H9 (cell line): ENCODE measurements at regions not wholly inside any gene's neighbourhood (a gene's known extent, or its start where the extent isn't known, plus 50 kb on each side); places are given as distances from the start of the nearest gene placed in this dataset.

Source experiments
- DNase-seq: peaks from one replicate; pipeline ENCODE4 v3.0.0-alpha.2; 2017
- H2AFZ ChIP-seq: one replicate; pipeline ENCODE4 v1.6.1; 2013; ENCODE audit warnings: mild to moderate bottlenecking, low read length, control low read depth, moderate library complexity
- H2AK5ac ChIP-seq: 2 replicates; pipeline ENCODE4 v1.6.1; 2013; ENCODE audit warnings: low read length, control low read depth, mixed read lengths; ENCODE audit not compliant: insufficient read length
- H2BK120ac ChIP-seq: one replicate; pipeline ENCODE4 v1.6.1; 2013; ENCODE audit warnings: low read depth, mild to moderate bottlenecking, low read length, control low read depth, inconsistent platforms; ENCODE audit not compliant: poor library complexity, severe bottlenecking
- H2BK12ac ChIP-seq: 2 replicates; pipeline ENCODE4 v1.6.1; 2013; ENCODE audit warnings: low read length, control low read depth, mixed read lengths, low read depth; ENCODE audit not compliant: insufficient read length
- H2BK15ac ChIP-seq: 2 replicates; pipeline ENCODE4 v1.6.1; 2013; ENCODE audit warnings: low read depth, low read length, control low read depth
- H2BK20ac ChIP-seq: one replicate; pipeline ENCODE4 v1.6.1; 2013; ENCODE audit warnings: low read depth, mild to moderate bottlenecking, low read length, control low read depth, inconsistent platforms; ENCODE audit not compliant: poor library complexity, severe bottlenecking
- H2BK5ac ChIP-seq: 2 replicates; pipeline ENCODE4 v1.6.1; 2013; ENCODE audit warnings: low read length, control low read depth, mixed read lengths; ENCODE audit not compliant: insufficient read length
- H3K14ac ChIP-seq: 2 replicates; pipeline ENCODE4 v1.6.1; 2013; ENCODE audit warnings: low read length, control low read depth; ENCODE audit not compliant: insufficient read depth
- H3K18ac ChIP-seq: 2 replicates; pipeline ENCODE4 v1.6.1; 2013; ENCODE audit warnings: low read depth, mild to moderate bottlenecking, mixed read lengths, low read length, control low read depth; ENCODE audit not compliant: insufficient read length
- H3K23ac ChIP-seq: 2 replicates; pipeline ENCODE4 v1.6.1; 2013; ENCODE audit warnings: low read length, control low read depth, mixed read lengths, low read depth; ENCODE audit not compliant: insufficient read length
- H3K23me2 ChIP-seq: 2 replicates; pipeline ENCODE4 v1.6.1; 2013; ENCODE audit warnings: low read depth, mild to moderate bottlenecking, mixed read lengths, low read length, control low read depth; ENCODE audit not compliant: insufficient read length, poor library complexity, severe bottlenecking
- H3K27ac ChIP-seq: 2 replicates; pipeline ENCODE4 v1.5.1; 2013; ENCODE audit warnings: low read length, control low read depth, mixed read lengths, low read depth; ENCODE audit not compliant: insufficient read length
- H3K27me3 ChIP-seq: 2 replicates; pipeline ENCODE4 v1.6.1; 2013; ENCODE audit warnings: low read length, control low read depth, inconsistent platforms; ENCODE audit not compliant: insufficient read depth
- H3K4ac ChIP-seq: 2 replicates; pipeline ENCODE4 v1.6.1; 2013; ENCODE audit warnings: low read depth, mild to moderate bottlenecking, control low read depth, inconsistent platforms, low read length, moderate library complexity
- H3K4me1 ChIP-seq: 2 replicates; pipeline ENCODE4 v1.6.1; 2013; ENCODE audit warnings: low read length, control low read depth, inconsistent platforms; ENCODE audit not compliant: insufficient read depth
- H3K4me2 ChIP-seq: 2 replicates; pipeline ENCODE4 v1.6.1; 2013; ENCODE audit warnings: low read length, control low read depth, mixed read lengths; ENCODE audit not compliant: insufficient read length, insufficient read depth
- H3K56ac ChIP-seq: 2 replicates; pipeline ENCODE4 v1.6.1; 2013; ENCODE audit warnings: low read depth, mild to moderate bottlenecking, mixed read lengths, low read length, control low read depth; ENCODE audit not compliant: insufficient read length
- H3K79me1 ChIP-seq: 2 replicates; pipeline ENCODE4 v1.6.1; 2013; ENCODE audit warnings: low read depth, mild to moderate bottlenecking, moderate library complexity, low read length, control low read depth, inconsistent platforms; ENCODE audit not compliant: insufficient read depth, poor library complexity, severe bottlenecking
- H3K79me2 ChIP-seq: 2 replicates; pipeline ENCODE4 v1.6.1; 2013; ENCODE audit warnings: low read length, control low read depth, inconsistent platforms; ENCODE audit not compliant: insufficient read depth
- H3K9ac ChIP-seq: 2 replicates; pipeline ENCODE4 v1.6.1; 2013; ENCODE audit warnings: low read length, control low read depth, mixed read lengths; ENCODE audit not compliant: insufficient read length; ENCODE audit errors: extremely low read depth
- H3K9me3 ChIP-seq: one replicate; pipeline ENCODE4 v1.6.1; 2013; ENCODE audit warnings: low read depth, low read length, inconsistent platforms; ENCODE audit not compliant: control insufficient read depth
- H3T11ph ChIP-seq: one replicate; pipeline ENCODE4 v1.6.1; 2013; ENCODE audit warnings: mild to moderate bottlenecking, low read length, control low read depth, inconsistent platforms
- H4K20me1 ChIP-seq: one replicate; pipeline ENCODE4 v1.6.1; 2013; ENCODE audit not compliant: control insufficient read depth, insufficient read length, insufficient read depth
- H4K5ac ChIP-seq: 2 replicates; pipeline ENCODE4 v1.6.1; 2013; ENCODE audit warnings: low read depth, mild to moderate bottlenecking, mixed read lengths, low read length, control low read depth; ENCODE audit not compliant: insufficient read length
- H4K8ac ChIP-seq: replicated peaks from 2 replicates; pipeline ENCODE4 v1.6.1; 2013; ENCODE audit warnings: low read length, control low read depth, mixed read lengths, low read depth; ENCODE audit not compliant: insufficient read length
- H4K91ac ChIP-seq: 2 replicates; pipeline ENCODE4 v1.6.1; 2013; ENCODE audit warnings: low read depth, mild to moderate bottlenecking, moderate library complexity, mixed read lengths, low read length, control low read depth; ENCODE audit not compliant: insufficient read length
- H3K27ac Mint-ChIP-seq, 3 experiments: 2 replicates in 2 of 3; 3 replicates in 1 of 3; pipeline ENCODE4 v1.8.0; 2020 to 2021; ENCODE audit warnings: mixed read lengths in 3 of 3, mild to moderate bottlenecking in 1 of 3, moderate library complexity in 1 of 3
- H3K27me3 Mint-ChIP-seq: 2 replicates; pipeline ENCODE4 v1.8.0; 2021; ENCODE audit warnings: low read depth, mild to moderate bottlenecking, moderate library complexity, mixed read lengths
- H3K36me3 Mint-ChIP-seq, 3 experiments: 2 replicates in 2 of 3; 3 replicates in 1 of 3; pipeline ENCODE4 v1.8.0; 2020 to 2021; ENCODE audit warnings: low read depth in 3 of 3, mixed read lengths in 3 of 3; ENCODE audit not compliant: insufficient read depth in 1 of 3
- H3K4me1 Mint-ChIP-seq, 2 experiments: 2 replicates each; pipeline ENCODE4 v1.8.0; 2020; ENCODE audit warnings: mixed read lengths in 2 of 2
- H3K4me3 Mint-ChIP-seq, 2 experiments: 2 replicates in 1 of 2; 3 replicates in 1 of 2; pipeline ENCODE4 v1.8.0; 2020 to 2021; ENCODE audit warnings: mild to moderate bottlenecking in 2 of 2, mixed read lengths in 2 of 2, moderate library complexity in 1 of 2
- H3K9me3 Mint-ChIP-seq, 2 experiments: 2 replicates in 1 of 2; 3 replicates in 1 of 2; pipeline ENCODE4 v1.8.0; 2020; ENCODE audit warnings: mild to moderate bottlenecking in 2 of 2, mixed read lengths in 2 of 2, moderate library complexity in 1 of 2
- WGBS: extraction: QIAGEN DNeasy Blood & Tissue Kit; methylation state at CpG from one replicate; pipeline ENCODE4 v1.1.7; 2013; ENCODE audit warnings: missing lambda C conversion rate, low lambda C conversion rate, mixed read lengths; ENCODE audit not compliant: insufficient read length; ENCODE audit errors: extremely low coverage; 5-methylcytosine and 5-hydroxymethylcytosine counted together
- TF ChIP-seq, protein P1 (sequence below): fragments of 200-600 bp; sonication (generic); conservative IDR thresholded peaks from 3 replicates; pipeline ENCODE4 v1.8.0; 2021; ENCODE audit warnings: antibody characterized with exemption, mild to moderate bottlenecking

DNA sequence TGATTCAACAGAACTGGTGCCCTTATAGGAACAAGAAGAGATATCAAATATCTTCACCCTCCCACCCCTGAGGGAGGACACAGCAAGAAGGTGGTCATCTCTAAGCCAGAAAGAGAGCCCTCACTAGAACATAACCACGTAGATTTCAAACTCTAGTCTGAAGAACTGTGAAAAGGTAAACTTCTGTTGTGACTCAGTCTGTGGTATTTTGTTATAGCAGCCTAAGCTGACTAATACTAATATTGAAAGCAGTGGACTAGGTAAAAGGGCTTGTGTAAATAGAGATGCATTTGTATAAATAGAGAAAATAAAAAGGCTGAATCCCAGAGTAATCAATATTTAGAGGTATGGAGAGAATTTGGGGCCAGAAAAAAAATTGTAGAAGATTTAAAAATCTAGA is 157.6 kb upstream of the CCNH start:
- no peak overlapping the region for H3K4me2 ChIP-seq
- H3K79me2 ChIP-seq, result no peaks in the 10 kb centered on the region
- no peaks in the 10 kb centered on the region for H3K9me3 Mint-ChIP-seq
- no peak overlapping the region for H2BK5ac ChIP-seq
- H3K56ac ChIP-seq, result no peak overlapping the region
- no peak overlapping the region for H3K27ac ChIP-seq
- H3K23ac ChIP-seq, result no peak overlapping the region
- H2AFZ ChIP-seq, result no peak overlapping the region
- TF ChIP-seq, protein P1, sequence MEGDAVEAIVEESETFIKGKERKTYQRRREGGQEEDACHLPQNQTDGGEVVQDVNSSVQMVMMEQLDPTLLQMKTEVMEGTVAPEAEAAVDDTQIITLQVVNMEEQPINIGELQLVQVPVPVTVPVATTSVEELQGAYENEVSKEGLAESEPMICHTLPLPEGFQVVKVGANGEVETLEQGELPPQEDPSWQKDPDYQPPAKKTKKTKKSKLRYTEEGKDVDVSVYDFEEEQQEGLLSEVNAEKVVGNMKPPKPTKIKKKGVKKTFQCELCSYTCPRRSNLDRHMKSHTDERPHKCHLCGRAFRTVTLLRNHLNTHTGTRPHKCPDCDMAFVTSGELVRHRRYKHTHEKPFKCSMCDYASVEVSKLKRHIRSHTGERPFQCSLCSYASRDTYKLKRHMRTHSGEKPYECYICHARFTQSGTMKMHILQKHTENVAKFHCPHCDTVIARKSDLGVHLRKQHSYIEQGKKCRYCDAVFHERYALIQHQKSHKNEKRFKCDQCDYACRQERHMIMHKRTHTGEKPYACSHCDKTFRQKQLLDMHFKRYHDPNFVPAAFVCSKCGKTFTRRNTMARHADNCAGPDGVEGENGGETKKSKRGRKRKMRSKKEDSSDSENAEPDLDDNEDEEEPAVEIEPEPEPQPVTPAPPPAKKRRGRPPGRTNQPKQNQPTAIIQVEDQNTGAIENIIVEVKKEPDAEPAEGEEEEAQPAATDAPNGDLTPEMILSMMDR, result no peak
- no peak overlapping the region for H2AK5ac ChIP-seq
- H4K8ac ChIP-seq, result no peak overlapping the region
- no peak overlapping the region for H3K14ac ChIP-seq
- DNase-seq, result no peak
- no peak overlapping the region for H2BK15ac ChIP-seq
- H4K91ac ChIP-seq, result no peak overlapping the region
- no peaks in the 10 kb centered on the region for H3K36me3 Mint-ChIP-seq
- no peak overlapping the region for H3T11ph ChIP-seq
- H3K18ac ChIP-seq, result no peak overlapping the region
- no peaks in the 10 kb centered on the region for H3K79me1 ChIP-seq
- H3K4me1 ChIP-seq, result no peaks in the 10 kb centered on the region
- H3K23me2 ChIP-seq, result no peaks in the 10 kb centered on the region
- H3K27ac Mint-ChIP-seq, result no peak overlapping the region
- no peak overlapping the region for H3K4me3 Mint-ChIP-seq
- H2BK20ac ChIP-seq, result no peak overlapping the region
- H2BK120ac ChIP-seq, result no peak overlapping the region
- H3K9ac ChIP-seq, result no peak overlapping the region
- no peak overlapping the region for H3K4ac ChIP-seq
- H3K27me3 ChIP-seq, result no peaks in the 10 kb centered on the region
- H4K20me1 ChIP-seq, result no peaks in the 10 kb centered on the region
- no peak overlapping the region for H4K5ac ChIP-seq
- H2BK12ac ChIP-seq, result no peak overlapping the region
- H3K27me3 Mint-ChIP-seq, result no peaks in the 10 kb centered on the region
- no peaks in the 10 kb centered on the region for H3K4me1 Mint-ChIP-seq
- WGBS, result no CpG with 5 or more reads among the region's 1 CpG
- no peaks in the 10 kb centered on the region for H3K9me3 ChIP-seq
